Keratinocyte (primary cell): ENCODE measurements at regions not wholly inside any gene's neighbourhood (a gene's known extent, or its start where the extent isn't known, plus 50 kb on each side); places are given as distances from the start of the nearest gene placed in this dataset.

ENCODE experiments used
- EZH2 ChIP-seq: IDR thresholded peaks from one replicate; pipeline ENCODE4 v1.6.1; 2012; ENCODE audit warnings: inconsistent platforms, mild to moderate bottlenecking, low read length, moderate library complexity
- TF ChIP-seq, protein P1 (sequence below), 3 experiments: IDR thresholded peaks in 1 of 3; conservative IDR thresholded peaks in 1 of 3; optimal IDR thresholded peaks in 1 of 3; 2 replicates in 2 of 3; 3 replicates in 1 of 3; pipeline versions ENCODE3 to v1.5.1; 2011; ENCODE audit warnings: low read length in 3 of 3, mild to moderate bottlenecking in 3 of 3, moderate library complexity in 2 of 3, control low read depth in 1 of 3, inconsistent platforms in 1 of 3; ENCODE audit not compliant: insufficient read depth in 2 of 3; ENCODE audit errors: extremely low read depth in 1 of 3

- no peak for TF ChIP-seq EZH2
- TF ChIP-seq, protein P1, sequence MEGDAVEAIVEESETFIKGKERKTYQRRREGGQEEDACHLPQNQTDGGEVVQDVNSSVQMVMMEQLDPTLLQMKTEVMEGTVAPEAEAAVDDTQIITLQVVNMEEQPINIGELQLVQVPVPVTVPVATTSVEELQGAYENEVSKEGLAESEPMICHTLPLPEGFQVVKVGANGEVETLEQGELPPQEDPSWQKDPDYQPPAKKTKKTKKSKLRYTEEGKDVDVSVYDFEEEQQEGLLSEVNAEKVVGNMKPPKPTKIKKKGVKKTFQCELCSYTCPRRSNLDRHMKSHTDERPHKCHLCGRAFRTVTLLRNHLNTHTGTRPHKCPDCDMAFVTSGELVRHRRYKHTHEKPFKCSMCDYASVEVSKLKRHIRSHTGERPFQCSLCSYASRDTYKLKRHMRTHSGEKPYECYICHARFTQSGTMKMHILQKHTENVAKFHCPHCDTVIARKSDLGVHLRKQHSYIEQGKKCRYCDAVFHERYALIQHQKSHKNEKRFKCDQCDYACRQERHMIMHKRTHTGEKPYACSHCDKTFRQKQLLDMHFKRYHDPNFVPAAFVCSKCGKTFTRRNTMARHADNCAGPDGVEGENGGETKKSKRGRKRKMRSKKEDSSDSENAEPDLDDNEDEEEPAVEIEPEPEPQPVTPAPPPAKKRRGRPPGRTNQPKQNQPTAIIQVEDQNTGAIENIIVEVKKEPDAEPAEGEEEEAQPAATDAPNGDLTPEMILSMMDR (optimal IDR thresholded peaks at IDR 0.05 in 1 of 3, IDR thresholded peaks at IDR 0.05 in 1 of 3, conservative IDR thresholded peaks at IDR 0.05 in 1 of 3; ENCODE audit: extremely low read depth in 1 of 3, insufficient read depth in 2 of 3, low read length in 3 of 3): no peak
Measured at GRCh38 chr10:78898341-78899097, 170.2 kb upstream of the ZMIZ1 start.
